Inflammatory macrophage treated with lipopolysaccharide for 4 hours (primary cell): ENCODE measurements at regions not wholly inside any gene's neighbourhood (a gene's known extent, or its start where the extent isn't known, plus 50 kb on each side); places are given as distances from the start of the nearest gene placed in this dataset.

Source experiments
- DNase-seq: peaks from one replicate; pipeline ENCODE4 v3.0.0-alpha.2; 2020

DNA sequence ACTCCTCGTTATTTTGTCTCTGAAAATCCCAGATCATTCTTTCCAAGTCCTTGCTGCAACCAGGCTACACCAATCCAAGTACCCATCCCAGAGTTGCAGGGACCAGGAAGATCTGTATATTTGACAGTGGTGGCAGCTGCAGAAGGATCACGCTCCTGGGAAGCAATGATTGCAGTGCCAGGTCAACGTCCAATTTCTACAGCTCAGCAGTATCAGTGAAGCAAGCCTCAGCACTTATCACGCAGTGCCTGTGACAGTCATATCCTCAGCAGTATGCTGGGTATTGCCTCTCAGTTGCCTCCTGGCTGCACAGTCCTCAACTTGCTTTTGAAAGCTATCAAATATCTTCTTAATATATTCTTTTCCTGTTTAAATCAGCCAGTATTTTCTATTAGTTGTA is 66.7 kb downstream of the BARHL2 start:
- no peak for DNase-seq

- DNase-seq = no peak
These were observed 76.8 kb downstream of the BARHL2 start for GRCh38 chr1:90640325-90640724.

DNA sequence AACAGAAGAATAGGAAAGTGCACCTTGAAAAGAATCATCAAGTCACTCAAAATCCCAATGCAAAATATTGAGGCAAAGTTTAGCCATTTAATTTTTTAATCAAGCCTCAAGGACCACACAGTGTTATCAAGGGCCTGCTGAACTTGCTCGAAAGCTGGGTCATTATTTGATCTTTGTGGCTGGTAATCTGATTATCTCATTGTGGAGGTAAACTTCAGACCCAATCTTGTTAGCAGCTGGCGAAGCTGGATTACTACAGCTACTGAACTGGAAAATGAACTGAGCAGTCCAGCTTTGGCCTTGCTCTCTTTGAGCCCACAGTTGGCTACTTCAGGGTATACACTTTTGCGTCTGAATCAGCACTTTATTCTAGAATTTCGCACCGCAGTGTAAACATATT is 94.4 kb downstream of the BARHL2 start:
- DNase-seq = no peak

GRCh38 chr1:90621986-90622385 is 95.1 kb downstream of the BARHL2 start:
- no peak for DNase-seq

- DNase-seq = no peak
These were observed 100.7 kb downstream of the BARHL2 start for GRCh38 chr1:90616395-90616794.

DNA sequence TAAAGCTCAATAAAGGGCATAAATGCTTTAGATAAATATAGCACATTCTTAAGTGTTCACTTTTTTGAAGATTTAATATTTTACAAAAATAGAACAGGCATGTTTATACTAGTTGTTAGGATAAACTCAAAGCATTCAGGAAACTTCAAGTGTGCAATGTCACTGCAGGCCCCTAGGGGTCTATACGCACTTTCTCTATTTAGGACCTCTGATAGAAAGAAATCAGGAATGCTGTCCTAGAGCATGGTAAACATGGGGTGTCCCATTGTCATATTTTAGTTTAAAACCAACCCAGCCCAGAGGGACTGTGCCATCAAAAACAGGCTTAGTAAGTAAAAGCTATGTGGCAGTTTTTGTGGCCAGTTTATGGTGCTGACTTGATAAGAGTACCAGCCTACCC is 102.2 kb downstream of the BARHL2 start:
- DNase-seq = no peak

DNA sequence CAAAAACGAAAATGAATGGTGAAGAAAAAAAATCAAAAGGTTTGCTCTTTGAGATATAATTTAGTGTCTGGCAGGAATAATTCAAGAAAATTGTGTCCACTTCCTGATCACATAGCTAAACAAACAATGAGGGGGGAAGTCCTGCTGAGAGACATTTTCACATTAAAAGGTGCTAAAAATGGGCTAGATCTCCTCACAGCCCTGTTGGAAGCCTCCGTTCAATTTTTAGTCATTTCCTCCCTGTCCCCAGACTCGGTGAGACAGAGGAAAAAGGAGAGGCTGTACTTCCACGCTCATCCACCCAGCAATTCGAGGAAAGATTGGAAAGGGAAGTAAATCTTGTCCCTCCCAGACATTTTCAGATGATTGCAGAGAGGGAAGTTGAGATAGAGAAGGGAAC is 103.7 kb downstream of the BARHL2 start:
- DNase-seq = no peak

DNA sequence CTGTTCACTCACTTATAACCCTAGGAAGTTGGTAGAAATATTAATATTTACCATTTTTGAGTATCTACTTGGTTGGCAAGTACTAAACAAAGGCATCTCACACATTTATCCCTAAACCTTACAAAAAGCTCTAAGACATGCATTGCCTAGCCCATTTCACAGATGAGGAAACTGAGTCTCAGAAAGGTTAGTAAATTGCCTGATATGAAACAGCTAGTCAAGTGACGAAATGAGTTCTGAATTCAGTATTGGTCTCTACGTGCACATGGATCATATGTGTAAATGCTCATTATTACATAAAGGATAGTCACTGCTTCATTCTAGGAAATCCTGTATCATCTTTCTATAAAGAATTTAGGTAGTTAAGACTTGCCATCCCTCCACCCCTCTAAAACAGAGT is 105.1 kb downstream of the BARHL2 start:
- no peak for DNase-seq

GRCh38 chr1:90607736-90608135 is 109.4 kb downstream of the BARHL2 start:
- no peak for DNase-seq

DNA sequence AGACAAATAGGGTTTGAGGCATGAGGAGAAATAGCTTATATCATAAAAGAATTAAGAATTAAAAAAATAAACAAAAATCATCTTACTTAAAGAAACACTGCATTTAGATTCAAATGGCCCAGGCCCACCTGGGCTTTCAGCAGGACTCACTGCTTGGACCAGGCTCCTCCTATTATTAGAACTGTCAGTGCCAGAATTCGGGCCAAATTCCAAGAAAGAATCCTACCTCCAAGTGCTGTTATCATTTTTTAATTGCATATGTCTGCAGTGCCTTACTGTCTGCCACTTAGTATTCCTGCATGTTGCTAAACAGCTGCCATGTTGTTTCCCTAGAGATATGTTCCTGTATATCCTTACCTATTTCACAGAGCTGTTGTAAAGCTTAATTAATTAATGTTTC is 112.0 kb downstream of the BARHL2 start:
- no peak for DNase-seq

- no peak for DNase-seq
These were observed 123.8 kb downstream of the BARHL2 start for GRCh38 chr1:90593312-90593711.

- no peak for DNase-seq
These were observed 125.1 kb downstream of the BARHL2 start for GRCh38 chr1:90591970-90592356.

DNA sequence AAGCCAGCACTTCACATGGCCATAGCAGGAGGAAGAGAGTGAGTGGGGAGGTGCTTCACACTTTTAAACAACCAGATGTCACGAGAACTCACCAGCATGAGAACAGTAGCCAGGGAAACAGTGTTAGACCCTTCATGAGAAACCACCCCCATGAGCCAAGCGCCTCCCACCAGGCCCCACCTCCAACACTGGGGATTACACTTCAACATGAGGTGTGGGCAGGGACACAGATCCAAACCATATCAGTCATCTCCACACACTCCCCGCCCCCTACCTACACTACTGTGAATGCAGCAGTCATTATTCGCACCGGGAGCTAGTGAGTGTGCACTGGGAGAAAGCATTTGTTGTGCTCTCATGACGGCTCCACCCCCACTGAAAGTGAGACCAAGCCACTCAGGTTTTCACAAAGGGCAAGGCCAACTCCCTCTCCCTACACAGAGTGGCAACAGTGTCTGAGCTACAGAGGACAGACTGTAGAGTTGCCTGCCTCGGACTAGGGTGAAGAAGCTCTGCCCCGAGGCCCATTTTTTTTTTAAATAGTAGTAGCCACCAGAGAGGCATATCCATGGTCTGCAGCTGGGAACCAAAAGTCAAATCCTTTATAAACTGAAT is 125.6 kb downstream of the BARHL2 start:
- DNase-seq = no peak

DNA sequence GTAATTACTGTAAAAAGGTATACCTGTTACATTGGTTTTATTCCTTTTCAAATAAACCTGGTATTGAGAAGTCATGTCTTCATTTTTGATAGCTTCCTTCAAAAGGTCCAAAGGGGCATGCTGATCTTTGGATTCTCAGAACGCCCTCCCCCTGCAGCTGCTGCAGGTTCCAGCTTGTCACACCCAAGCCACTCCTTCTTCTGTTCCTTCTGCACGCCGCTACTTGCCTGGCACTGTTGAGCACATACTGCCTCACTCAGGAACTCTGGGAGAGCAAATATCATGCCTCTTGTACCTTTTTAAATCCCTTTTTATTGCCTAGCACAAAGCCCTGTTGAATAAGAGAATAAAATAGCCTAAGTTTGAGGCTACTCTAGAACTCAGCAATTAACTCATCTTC is 136.9 kb downstream of the BARHL2 start:
- no peak for DNase-seq

DNA sequence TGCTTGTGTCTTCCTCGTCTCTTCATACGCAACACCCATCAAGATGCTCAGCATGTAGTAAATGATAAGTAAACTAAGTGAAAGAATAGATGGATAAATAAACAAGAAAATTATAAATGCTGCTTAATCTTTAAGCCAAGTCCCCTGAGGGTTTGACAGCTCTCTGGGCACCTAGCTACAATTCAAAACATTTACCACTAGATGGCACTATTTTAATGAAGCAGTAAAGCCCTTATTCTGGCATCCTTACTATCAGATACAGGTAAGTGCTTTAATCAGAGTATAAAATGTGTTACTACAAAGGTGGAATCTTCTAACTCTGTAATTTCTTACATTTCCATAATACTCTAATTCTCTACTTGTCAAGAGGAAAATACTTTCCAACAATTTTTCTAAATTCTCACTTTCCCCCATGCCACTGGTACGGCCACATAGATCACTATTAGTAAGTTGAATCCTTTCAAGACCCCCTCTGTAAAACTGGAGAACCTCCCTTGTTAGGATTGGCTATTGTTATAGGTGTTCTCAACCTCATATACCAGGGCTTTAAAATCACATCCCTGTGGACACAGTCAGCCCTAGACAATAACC is 137.8 kb downstream of the BARHL2 start:
- peak; percentile 44 for DNase-seq

DNA sequence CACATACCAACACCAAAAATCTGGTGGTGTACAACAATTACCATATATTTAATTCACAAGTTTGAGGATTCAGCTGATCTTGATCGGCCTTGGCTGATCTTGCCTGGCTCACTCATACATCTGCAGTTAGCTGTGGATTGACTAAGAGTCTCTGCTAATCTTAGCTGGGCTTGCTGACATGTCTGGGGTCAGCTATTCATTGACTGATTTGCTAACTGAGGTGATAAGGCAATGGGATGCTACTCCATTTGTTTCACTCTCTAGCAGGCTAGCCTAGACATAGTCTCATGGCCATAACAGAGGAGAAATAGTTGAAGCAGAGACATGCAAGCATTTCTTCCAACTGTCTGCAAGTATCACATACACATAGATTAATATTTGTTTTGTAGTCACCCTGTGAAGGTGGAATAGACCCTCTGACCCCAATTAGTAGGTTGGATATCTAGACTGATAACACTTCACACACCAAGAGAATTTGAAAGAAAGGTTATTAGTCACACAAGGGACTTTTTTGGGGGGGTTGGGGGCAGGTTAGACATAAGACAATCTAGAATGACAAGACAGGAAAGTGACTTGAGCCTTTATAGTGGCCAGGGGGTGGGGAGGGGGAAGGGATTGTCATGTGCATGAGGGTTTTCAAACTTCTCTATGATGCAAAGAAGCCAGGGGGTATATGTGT is 142.3 kb downstream of the BARHL2 start:
- no peak for DNase-seq

DNA sequence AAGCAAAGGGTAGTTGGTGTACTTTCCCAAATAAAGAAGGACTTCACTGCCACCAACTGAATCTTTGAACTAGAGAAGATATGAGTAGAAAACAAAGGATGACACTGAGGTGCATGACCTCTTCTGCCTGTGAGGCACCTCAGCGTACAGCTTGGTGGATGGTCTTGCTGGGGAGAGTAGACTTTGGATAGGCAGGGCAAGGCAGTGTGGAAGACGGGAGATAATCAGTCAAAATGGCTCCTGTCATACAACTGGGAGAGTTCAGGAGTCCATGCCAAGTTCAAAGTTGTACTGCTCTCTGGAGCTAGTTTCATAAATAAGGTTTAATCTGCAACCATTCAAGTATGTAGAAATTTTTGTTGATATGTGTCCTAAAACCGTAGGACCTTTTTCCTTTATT is 143.4 kb downstream of the BARHL2 start:
- DNase-seq = no peak

GRCh38 chr1:90572446-90572845 is 144.7 kb downstream of the BARHL2 start:
- DNase-seq = no peak

DNA sequence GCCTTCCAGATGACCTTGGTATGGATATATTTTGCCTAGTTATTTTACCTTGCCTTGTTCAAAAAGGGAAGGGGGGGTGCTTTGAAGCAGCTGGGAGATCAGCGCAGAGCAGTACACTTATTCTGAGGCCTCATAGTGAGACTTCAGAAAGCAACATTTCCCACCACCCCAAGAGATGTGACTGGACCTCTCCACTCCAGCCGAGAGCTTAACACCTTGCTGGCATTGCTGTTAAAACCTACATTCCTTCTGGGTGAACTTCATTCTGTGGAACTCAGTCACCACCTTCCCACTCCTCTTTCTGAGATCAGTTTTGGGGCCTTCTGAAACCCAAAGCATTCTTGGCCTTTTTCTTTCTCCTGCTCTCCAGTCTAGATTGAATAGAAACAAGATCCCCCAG is 148.7 kb downstream of the BARHL2 start:
- DNase-seq = no peak

- DNase-seq = no peak
These were observed 152.9 kb downstream of the BARHL2 start for GRCh38 chr1:90564164-90564563.

GRCh38 chr1:90562892-90563291 is 154.2 kb downstream of the BARHL2 start:
- DNase-seq = no peak

DNA sequence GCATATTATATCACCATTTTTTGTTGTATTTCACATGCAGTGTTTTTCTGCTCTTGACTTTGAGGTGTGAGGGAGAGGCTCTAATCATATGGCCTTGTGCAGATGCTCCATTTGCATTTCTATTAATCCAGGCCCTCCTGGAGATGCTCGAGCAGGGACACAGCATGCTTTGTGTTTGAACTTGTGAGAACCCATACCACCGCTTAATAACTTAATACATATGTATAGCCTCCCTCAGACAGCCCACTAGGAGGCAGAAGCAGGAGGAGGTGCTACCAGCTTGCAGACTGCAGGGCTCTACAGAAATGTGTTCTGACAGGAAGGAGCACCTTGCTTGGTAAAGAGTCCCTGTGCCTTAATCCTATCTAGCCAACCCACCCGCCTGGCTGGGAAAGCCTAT is 155.2 kb downstream of the BARHL2 start:
- DNase-seq = no peak

DNA sequence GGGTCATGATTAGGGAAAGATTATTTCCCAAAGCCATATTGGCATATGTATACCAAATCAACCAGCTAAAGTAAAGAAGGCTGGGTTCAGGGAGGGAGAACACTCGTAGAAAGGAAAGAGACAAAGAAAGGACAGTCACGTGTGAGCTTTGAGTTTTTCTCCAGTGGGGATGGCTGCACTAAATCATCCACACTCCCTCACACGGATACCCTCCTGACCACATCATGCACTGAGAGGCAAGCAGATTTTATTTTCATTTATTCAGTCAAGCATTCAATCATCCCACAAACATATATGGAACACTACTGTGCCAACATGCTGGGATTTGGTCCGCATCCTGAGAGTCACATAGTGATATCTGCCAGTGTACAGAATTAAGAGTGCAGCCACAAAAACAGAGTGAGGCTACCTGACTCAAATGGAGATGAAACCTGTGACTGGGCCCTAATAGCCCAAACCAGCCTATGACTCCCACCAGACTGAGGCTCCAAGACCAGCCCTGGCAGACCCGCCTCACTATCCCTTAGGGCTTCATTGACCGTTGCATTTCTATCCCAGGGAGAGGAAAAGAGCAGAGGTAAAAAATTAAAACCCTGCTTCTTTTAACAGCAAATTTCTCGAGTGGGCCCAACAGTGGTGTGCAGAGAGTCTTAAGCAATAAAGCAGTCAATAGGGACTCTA is 155.9 kb downstream of the BARHL2 start:
- DNase-seq = no peak

DNA sequence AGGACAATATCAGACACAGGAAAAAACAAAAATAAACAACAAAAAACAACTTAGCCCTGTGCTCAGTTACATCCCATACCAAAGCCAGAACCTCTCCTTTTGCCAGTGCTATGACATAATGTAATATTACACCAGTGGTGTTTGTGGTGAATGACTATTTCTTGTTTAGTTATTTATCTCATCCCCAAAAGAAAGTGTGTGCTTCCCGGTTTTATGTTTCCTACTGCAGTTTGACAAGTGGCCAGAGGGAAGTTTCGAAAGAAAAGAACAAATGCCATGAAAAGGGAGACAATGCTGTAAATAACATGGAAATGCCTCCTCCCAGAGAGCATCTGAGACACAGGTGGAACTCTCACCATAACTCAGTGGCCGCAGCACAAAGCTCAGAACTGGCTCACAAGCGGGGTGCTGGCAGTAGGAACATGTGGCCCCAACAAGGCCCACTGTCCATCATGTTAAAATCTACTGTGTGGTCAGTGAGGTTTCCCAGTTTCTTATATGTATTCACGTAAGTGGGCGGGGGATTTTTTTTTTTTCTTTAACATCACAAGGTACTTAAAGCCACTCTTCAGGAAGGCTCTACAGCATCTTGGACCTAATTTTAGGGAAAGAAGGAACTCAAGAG is 158.2 kb downstream of the BARHL2 start:
- DNase-seq = no peak
